HL-60 (cell line): ENCODE measurements at regions not wholly inside any gene's neighbourhood (a gene's known extent, or its start where the extent isn't known, plus 50 kb on each side); places are given as distances from the start of the nearest gene placed in this dataset.

Source experiments
- DNase-seq, 2 experiments: peaks; one replicate each; pipeline ENCODE4 v3.0.0-alpha.2; 2010 to 2020; ENCODE audit warnings: low read depth in 1 of 2, low spot score in 1 of 2
- H3K27ac ChIP-seq: fragments of 250-450 bp; sonication (Bioruptor Pico); replicated peaks from 2 replicates; pipeline ENCODE4 v1.5.1; 2020; ENCODE audit warnings: mild to moderate bottlenecking, moderate library complexity
- H3K27me3 ChIP-seq: fragments of 250-450 bp; sonication (Bioruptor Pico); 2 replicates; pipeline ENCODE4 v1.5.1; 2021; ENCODE audit warnings: mild to moderate bottlenecking, moderate library complexity; ENCODE audit not compliant: insufficient read depth, poor library complexity, severe bottlenecking
- H3K4me3 ChIP-seq: replicated peaks from 2 replicates; pipeline ENCODE4 v1.5.1; 2011; ENCODE audit warnings: mild to moderate bottlenecking, control low read depth, low read length; ENCODE audit not compliant: insufficient read depth
- GABPA ChIP-seq: IDR thresholded peaks from 2 replicates; pipeline ENCODE4 v1.6.1; 2012; ENCODE audit warnings: low read depth
- POLR2AphosphoS5 ChIP-seq: IDR thresholded peaks from 2 replicates; pipeline ENCODE4 v1.6.1; 2012; ENCODE audit warnings: low read depth
- SPI1 ChIP-seq: IDR thresholded peaks from 2 replicates; pipeline ENCODE4 v1.6.1; 2012; ENCODE audit warnings: low read depth, mild to moderate bottlenecking, borderline replicate concordance
- TF ChIP-seq, protein P1 (sequence below): IDR thresholded peaks from 2 replicates; pipeline ENCODE4 v1.6.1; 2012; ENCODE audit warnings: low read depth; ENCODE audit not compliant: insufficient replicate concordance
- TF ChIP-seq, protein P2 (sequence below): IDR thresholded peaks from one replicate; pipeline ENCODE4 v1.5.1; 2011; ENCODE audit warnings: low read length, control low read depth, inconsistent platforms; ENCODE audit not compliant: insufficient read depth

DNA sequence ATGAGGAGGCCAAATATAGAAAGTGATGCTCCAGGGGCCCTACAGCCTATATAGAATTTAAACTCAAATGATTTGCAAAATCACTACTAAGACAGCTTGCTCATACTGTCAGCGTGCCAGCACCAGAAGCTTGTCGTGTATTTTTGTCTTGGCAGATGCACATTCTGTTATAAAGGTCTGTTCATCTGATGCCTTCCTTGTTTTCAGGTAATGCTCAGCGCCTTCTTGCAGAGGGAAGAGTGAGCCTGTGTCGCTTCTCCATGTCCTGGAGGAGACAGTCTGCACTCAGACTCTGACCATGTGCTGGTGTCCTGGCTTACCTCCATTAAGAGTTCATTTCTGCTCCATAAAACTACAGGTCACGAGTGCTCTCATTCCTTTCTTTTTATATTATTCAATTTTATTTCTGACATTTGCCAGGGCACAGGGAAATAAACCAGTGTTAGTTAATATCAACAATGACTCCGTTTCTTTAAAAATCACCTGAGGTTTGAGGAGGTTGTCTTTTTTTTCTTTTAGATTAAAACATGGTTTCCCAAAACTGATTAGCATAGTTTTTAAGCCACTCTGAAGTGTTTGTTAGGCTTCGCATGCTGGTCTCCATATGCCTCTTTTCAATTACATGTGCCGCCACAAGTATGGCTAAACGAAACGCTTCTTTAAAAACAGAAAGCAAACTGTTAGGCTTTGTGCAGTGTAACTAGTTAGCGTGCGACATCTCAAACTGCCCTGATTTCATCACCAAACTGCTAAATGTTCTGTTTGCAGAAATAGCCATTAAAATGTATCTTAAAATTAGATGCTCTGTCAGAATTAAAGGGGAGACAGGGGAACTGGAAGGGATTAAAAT lies 215.2 kb upstream of the GK2 start:
- Histone ChIP-seq H3K4me3 (no peak overlapping the region), H3K27ac (no peak overlapping the region), H3K27me3 (no peaks in the 10 kb centered on the region)
- TF ChIP-seq, protein P1, sequence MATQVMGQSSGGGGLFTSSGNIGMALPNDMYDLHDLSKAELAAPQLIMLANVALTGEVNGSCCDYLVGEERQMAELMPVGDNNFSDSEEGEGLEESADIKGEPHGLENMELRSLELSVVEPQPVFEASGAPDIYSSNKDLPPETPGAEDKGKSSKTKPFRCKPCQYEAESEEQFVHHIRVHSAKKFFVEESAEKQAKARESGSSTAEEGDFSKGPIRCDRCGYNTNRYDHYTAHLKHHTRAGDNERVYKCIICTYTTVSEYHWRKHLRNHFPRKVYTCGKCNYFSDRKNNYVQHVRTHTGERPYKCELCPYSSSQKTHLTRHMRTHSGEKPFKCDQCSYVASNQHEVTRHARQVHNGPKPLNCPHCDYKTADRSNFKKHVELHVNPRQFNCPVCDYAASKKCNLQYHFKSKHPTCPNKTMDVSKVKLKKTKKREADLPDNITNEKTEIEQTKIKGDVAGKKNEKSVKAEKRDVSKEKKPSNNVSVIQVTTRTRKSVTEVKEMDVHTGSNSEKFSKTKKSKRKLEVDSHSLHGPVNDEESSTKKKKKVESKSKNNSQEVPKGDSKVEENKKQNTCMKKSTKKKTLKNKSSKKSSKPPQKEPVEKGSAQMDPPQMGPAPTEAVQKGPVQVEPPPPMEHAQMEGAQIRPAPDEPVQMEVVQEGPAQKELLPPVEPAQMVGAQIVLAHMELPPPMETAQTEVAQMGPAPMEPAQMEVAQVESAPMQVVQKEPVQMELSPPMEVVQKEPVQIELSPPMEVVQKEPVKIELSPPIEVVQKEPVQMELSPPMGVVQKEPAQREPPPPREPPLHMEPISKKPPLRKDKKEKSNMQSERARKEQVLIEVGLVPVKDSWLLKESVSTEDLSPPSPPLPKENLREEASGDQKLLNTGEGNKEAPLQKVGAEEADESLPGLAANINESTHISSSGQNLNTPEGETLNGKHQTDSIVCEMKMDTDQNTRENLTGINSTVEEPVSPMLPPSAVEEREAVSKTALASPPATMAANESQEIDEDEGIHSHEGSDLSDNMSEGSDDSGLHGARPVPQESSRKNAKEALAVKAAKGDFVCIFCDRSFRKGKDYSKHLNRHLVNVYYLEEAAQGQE: no peak
- TF ChIP-seq SPI1 (no peak), GABPA (no peak), POLR2AphosphoS5 (no peak)
- TF ChIP-seq, protein P2, sequence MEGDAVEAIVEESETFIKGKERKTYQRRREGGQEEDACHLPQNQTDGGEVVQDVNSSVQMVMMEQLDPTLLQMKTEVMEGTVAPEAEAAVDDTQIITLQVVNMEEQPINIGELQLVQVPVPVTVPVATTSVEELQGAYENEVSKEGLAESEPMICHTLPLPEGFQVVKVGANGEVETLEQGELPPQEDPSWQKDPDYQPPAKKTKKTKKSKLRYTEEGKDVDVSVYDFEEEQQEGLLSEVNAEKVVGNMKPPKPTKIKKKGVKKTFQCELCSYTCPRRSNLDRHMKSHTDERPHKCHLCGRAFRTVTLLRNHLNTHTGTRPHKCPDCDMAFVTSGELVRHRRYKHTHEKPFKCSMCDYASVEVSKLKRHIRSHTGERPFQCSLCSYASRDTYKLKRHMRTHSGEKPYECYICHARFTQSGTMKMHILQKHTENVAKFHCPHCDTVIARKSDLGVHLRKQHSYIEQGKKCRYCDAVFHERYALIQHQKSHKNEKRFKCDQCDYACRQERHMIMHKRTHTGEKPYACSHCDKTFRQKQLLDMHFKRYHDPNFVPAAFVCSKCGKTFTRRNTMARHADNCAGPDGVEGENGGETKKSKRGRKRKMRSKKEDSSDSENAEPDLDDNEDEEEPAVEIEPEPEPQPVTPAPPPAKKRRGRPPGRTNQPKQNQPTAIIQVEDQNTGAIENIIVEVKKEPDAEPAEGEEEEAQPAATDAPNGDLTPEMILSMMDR: no peak
- DNase-seq: no peak

DNA sequence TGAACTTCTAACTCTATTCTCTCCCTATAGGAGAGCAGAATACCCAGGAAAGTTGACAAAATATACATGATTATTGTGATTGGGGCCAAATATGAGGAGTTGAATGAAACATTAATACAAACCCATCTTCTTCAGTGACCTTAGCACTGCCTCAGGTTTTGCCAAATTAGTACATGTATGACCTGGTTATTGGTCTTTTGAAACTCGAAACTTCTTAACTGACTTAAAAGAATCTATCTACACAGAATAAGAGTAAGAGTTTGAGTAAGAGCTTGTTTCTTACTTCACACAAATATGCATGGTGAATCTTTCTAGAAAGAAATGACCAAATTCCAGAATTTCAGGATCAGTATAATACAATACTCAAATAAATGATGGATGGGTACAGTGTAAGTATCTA lies 213.0 kb upstream of the GK2 start:
- H3K27me3 ChIP-seq: no peaks in the 10 kb centered on the region
- no peak overlapping the region for H3K27ac ChIP-seq
- TF ChIP-seq, protein P2: no peak
- TF ChIP-seq, protein P1: no peak
- TF ChIP-seq GABPA: no peak
- no peak for TF ChIP-seq SPI1
- TF ChIP-seq POLR2AphosphoS5: no peak
- DNase-seq: no peak
- H3K4me3 ChIP-seq: no peak overlapping the region

DNA sequence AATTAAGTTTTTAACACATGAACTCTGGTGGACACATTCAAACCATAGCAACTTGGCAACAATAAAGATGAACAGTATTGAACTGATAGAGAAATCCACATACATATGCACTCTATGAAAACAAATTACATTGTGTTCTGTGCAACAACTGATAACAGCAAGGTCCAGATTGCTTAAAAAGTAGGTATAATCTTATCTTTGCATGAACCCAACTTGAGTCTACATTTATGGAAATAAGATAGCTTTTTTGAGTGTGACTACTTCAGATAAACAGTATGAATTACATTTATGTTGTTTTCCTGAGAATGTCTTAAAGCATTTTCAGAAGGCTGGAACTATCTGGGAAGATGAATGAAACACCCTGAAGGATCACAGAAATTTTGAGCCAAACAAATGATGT lies 212.6 kb upstream of the GK2 start:
- no peak for DNase-seq
- H3K27ac ChIP-seq: no peak overlapping the region
- H3K4me3 ChIP-seq: no peak overlapping the region
- TF ChIP-seq, protein P2: no peak
- TF ChIP-seq POLR2AphosphoS5 (no peak), SPI1 (no peak), GABPA (no peak)
- TF ChIP-seq, protein P1: no peak
- no peaks in the 10 kb centered on the region for H3K27me3 ChIP-seq
